Neural cell (in vitro differentiated cells): ENCODE measurements at regions not wholly inside any gene's neighbourhood (a gene's known extent, or its start where the extent isn't known, plus 50 kb on each side); places are given as distances from the start of the nearest gene placed in this dataset.

ENCODE experiments used
- H2AFZ ChIP-seq: fragments of 200-600, 300-800 bp; sonication (generic), shearing (Covaris generic); 2 replicates; pipeline ENCODE4 v1.6.0; 2014; ENCODE audit warnings: low read depth, mild to moderate bottlenecking, antibody characterized with exemption, low read length, moderate library complexity
- H3F3A ChIP-seq: fragments of 200-600 bp; shearing (Covaris generic); 2 replicates; pipeline ENCODE4 v1.6.1; 2016; ENCODE audit warnings: mild to moderate bottlenecking, moderate library complexity, mixed read lengths, antibody characterized with exemption, low read length; ENCODE audit not compliant: insufficient read depth, poor library complexity, severe bottlenecking
- H3K27ac ChIP-seq: fragments of 200-600, 300-800 bp; sonication (generic), shearing (Covaris generic); 2 replicates; pipeline ENCODE4 v1.5.1; 2014; ENCODE audit warnings: mild to moderate bottlenecking, low read length, moderate library complexity
- H3K27me3 ChIP-seq: fragments of 300-800, 200-600 bp; sonication (generic), shearing (Covaris generic); 2 replicates; pipeline ENCODE4 v1.6.0; 2014; ENCODE audit warnings: mild to moderate bottlenecking, low read depth, low read length, moderate library complexity; ENCODE audit not compliant: insufficient read depth
- H3K36me3 ChIP-seq: fragments of 300-800, 200-600 bp; sonication (generic), shearing (Covaris generic); 2 replicates; pipeline ENCODE4 v1.5.1; 2014; ENCODE audit warnings: mild to moderate bottlenecking, antibody characterized with exemption, low read length, moderate library complexity; ENCODE audit not compliant: insufficient read depth
- H3K4me2 ChIP-seq: fragments of 300-800, 200-600 bp; sonication (generic), shearing (Covaris generic); 2 replicates; pipeline ENCODE4 v1.6.0; 2014; ENCODE audit warnings: mild to moderate bottlenecking, low read length
- H3K4me3 ChIP-seq: fragments of 300-800, 200-600 bp; sonication (generic), shearing (Covaris generic); 2 replicates; pipeline ENCODE4 v1.5.1; 2014; ENCODE audit warnings: mild to moderate bottlenecking, low read length, moderate library complexity
- H3K79me2 ChIP-seq: fragments of 200-600 bp; shearing (Covaris generic); replicated peaks from 2 replicates; pipeline ENCODE4 v1.6.0; 2014; ENCODE audit warnings: mild to moderate bottlenecking, low read length, moderate library complexity; ENCODE audit not compliant: insufficient read depth
- H3K9ac ChIP-seq: fragments of 300-800, 200-600 bp; sonication (generic), shearing (Covaris generic); 2 replicates; pipeline ENCODE4 v1.6.1; 2016; ENCODE audit warnings: mild to moderate bottlenecking, low read length, mixed read lengths
- H3K9me2 ChIP-seq: fragments of 200-600 bp; shearing (Covaris generic); 2 replicates; pipeline ENCODE4 v1.6.1; 2016; ENCODE audit warnings: mild to moderate bottlenecking, low read length, mixed read lengths; ENCODE audit not compliant: insufficient read depth
- H3K9me3 ChIP-seq: fragments of 200-600, 300-800 bp; sonication (generic), shearing (Covaris generic); 2 replicates; pipeline ENCODE4 v1.6.1; 2016; ENCODE audit warnings: mild to moderate bottlenecking, mixed run types, low read length, moderate library complexity, mixed read lengths
- H4K20me1 ChIP-seq: fragments of 200-600 bp; shearing (Covaris generic); 2 replicates; pipeline ENCODE4 v1.6.1; 2016; ENCODE audit warnings: mild to moderate bottlenecking, mixed run types; ENCODE audit not compliant: insufficient read depth
- EP300 ChIP-seq: fragments of 450-650 bp; conservative IDR thresholded peaks from 2 replicates; pipeline ENCODE4 v1.6.1; 2014; ENCODE audit warnings: antibody characterized with exemption, mild to moderate bottlenecking, moderate library complexity; ENCODE audit not compliant: poor library complexity, severe bottlenecking
- EZH2 ChIP-seq: fragments of 200-600, 300-800 bp; shearing (Covaris generic), sonication (generic); IDR thresholded peaks from 2 replicates; pipeline ENCODE4 v1.6.1; 2014; ENCODE audit warnings: antibody characterized with exemption, low read length, borderline replicate concordance, mild to moderate bottlenecking; ENCODE audit not compliant: insufficient read depth, poor library complexity, severe bottlenecking
- MXI1 ChIP-seq: fragments of 450-650 bp; conservative IDR thresholded peaks from 2 replicates; pipeline ENCODE4 v1.6.1; 2014; ENCODE audit warnings: antibody characterized with exemption, mild to moderate bottlenecking; ENCODE audit not compliant: poor library complexity, severe bottlenecking
- POLR2AphosphoS5 ChIP-seq: IDR thresholded peaks from 2 replicates; pipeline ENCODE4 v1.6.1; 2012
- RAD21 ChIP-seq: fragments of 450-650 bp; conservative IDR thresholded peaks from 2 replicates; pipeline ENCODE4 v1.6.1; 2014; ENCODE audit warnings: antibody characterized with exemption, mild to moderate bottlenecking, moderate library complexity
- SMC3 ChIP-seq: fragments of 450-650 bp; conservative IDR thresholded peaks from 2 replicates; pipeline ENCODE4 v1.6.1; 2014; ENCODE audit warnings: antibody characterized with exemption, mild to moderate bottlenecking, moderate library complexity; ENCODE audit not compliant: poor library complexity
- TAF1 ChIP-seq: IDR thresholded peaks from 2 replicates; pipeline ENCODE4 v1.6.1; 2012; ENCODE audit warnings: low read depth
- TF ChIP-seq, protein P1 (sequence below): fragments of 450-650 bp; IDR thresholded peaks from 2 replicates; pipeline ENCODE4 v1.5.1; 2014; ENCODE audit warnings: antibody characterized with exemption, mild to moderate bottlenecking, moderate library complexity; ENCODE audit not compliant: poor library complexity, severe bottlenecking
- TF ChIP-seq, protein P2 (sequence below): IDR thresholded peaks from 2 replicates; pipeline ENCODE4 v1.6.1; 2012; ENCODE audit warnings: borderline replicate concordance

DNA sequence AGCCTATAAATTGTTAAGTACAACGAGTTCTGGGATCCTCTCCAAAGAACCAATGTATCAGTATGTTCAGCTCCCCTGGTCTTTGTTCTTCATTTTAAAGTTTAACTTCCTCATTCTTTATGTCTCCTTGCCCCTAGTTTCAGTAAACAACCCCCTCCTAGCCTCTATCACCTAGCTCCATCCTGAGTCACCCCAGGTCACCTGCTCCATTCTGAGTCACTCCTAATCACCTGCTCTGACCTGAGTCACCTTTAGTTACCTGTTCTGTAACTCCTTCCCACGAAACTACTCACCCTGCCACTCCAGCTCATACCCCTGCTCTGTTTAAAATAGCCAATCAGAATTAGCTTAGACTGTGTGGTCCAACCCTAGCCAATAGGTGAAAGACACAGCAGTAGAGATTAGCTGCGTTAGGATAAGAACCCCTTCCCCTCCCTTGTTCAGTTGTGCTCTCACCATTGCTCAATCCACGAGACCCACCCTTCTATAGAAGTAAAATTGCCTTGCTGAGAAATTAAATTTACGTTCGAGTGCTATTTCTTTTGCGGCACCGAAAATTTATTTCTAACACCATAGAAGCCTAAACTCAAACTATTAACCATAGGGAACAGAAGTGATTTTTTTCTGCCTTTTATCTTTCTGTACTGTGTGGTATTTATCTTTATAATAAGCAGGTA lies 245.0 kb upstream of the ADAMTS9 start:
- Histone ChIP-seq H3K9ac (no peak overlapping the region), H3K9me2 (no peaks in the 10 kb centered on the region), H3K79me2 (no peaks in the 10 kb centered on the region), H3K27me3 (no peaks in the 10 kb centered on the region), H4K20me1 (no peaks in the 10 kb centered on the region), H3K4me2 (no peak overlapping the region), H3K9me3 (no peaks in the 10 kb centered on the region), H3K36me3 (no peaks in the 10 kb centered on the region), H3F3A (no peaks in the 10 kb centered on the region), H2AFZ (no peak overlapping the region), H3K27ac (no peak overlapping the region), H3K4me3 (no peak overlapping the region)
- no peak for TF ChIP-seq RAD21
- no peak for TF ChIP-seq TAF1
- no peak for TF ChIP-seq EP300
- TF ChIP-seq SMC3: no peak
- TF ChIP-seq, protein P1, sequence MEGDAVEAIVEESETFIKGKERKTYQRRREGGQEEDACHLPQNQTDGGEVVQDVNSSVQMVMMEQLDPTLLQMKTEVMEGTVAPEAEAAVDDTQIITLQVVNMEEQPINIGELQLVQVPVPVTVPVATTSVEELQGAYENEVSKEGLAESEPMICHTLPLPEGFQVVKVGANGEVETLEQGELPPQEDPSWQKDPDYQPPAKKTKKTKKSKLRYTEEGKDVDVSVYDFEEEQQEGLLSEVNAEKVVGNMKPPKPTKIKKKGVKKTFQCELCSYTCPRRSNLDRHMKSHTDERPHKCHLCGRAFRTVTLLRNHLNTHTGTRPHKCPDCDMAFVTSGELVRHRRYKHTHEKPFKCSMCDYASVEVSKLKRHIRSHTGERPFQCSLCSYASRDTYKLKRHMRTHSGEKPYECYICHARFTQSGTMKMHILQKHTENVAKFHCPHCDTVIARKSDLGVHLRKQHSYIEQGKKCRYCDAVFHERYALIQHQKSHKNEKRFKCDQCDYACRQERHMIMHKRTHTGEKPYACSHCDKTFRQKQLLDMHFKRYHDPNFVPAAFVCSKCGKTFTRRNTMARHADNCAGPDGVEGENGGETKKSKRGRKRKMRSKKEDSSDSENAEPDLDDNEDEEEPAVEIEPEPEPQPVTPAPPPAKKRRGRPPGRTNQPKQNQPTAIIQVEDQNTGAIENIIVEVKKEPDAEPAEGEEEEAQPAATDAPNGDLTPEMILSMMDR: no peak
- TF ChIP-seq, protein P2, sequence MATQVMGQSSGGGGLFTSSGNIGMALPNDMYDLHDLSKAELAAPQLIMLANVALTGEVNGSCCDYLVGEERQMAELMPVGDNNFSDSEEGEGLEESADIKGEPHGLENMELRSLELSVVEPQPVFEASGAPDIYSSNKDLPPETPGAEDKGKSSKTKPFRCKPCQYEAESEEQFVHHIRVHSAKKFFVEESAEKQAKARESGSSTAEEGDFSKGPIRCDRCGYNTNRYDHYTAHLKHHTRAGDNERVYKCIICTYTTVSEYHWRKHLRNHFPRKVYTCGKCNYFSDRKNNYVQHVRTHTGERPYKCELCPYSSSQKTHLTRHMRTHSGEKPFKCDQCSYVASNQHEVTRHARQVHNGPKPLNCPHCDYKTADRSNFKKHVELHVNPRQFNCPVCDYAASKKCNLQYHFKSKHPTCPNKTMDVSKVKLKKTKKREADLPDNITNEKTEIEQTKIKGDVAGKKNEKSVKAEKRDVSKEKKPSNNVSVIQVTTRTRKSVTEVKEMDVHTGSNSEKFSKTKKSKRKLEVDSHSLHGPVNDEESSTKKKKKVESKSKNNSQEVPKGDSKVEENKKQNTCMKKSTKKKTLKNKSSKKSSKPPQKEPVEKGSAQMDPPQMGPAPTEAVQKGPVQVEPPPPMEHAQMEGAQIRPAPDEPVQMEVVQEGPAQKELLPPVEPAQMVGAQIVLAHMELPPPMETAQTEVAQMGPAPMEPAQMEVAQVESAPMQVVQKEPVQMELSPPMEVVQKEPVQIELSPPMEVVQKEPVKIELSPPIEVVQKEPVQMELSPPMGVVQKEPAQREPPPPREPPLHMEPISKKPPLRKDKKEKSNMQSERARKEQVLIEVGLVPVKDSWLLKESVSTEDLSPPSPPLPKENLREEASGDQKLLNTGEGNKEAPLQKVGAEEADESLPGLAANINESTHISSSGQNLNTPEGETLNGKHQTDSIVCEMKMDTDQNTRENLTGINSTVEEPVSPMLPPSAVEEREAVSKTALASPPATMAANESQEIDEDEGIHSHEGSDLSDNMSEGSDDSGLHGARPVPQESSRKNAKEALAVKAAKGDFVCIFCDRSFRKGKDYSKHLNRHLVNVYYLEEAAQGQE: no peak
- no peak for TF ChIP-seq EZH2
- TF ChIP-seq MXI1: no peak
- TF ChIP-seq POLR2AphosphoS5: no peak

DNA sequence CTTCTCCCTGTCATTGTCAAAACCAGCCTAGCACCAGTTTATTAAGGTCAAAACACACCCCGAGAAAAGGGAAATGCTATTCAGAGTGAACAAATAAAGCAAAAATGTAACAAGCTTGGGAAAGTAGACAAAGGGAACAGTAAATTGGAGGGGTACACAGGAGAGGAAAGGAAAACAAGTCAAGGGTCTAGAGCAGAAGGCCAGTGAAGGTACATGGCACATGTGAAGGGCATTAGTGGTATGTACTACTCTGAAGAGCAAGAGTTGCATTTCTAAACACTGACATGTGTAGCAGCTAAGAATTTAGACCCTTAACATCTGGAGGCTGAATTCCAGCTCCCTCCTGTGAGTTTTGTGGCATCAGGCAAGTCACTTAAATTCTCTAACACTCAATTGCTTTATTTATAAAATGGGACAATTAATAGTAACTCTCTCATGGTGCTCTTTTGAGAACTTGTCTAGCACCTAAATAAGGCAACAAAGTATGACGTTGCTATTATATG lies 244.3 kb upstream of the ADAMTS9 start:
- Histone ChIP-seq H3F3A (no peaks in the 10 kb centered on the region), H3K27ac (no peak overlapping the region), H4K20me1 (no peaks in the 10 kb centered on the region), H3K36me3 (no peaks in the 10 kb centered on the region), H3K79me2 (no peaks in the 10 kb centered on the region), H2AFZ (no peak overlapping the region), H3K9ac (no peak overlapping the region), H3K27me3 (no peaks in the 10 kb centered on the region), H3K9me3 (no peaks in the 10 kb centered on the region), H3K4me3 (no peak overlapping the region), H3K4me2 (no peak overlapping the region), H3K9me2 (no peaks in the 10 kb centered on the region)
- TF ChIP-seq, protein P1: no peak
- TF ChIP-seq POLR2AphosphoS5: no peak
- no peak for TF ChIP-seq EP300
- no peak for TF ChIP-seq RAD21
- TF ChIP-seq EZH2: no peak
- TF ChIP-seq TAF1: no peak
- no peak for TF ChIP-seq MXI1
- TF ChIP-seq SMC3: no peak
- TF ChIP-seq, protein P2: no peak
